ENCODE measurements at regions not wholly inside any gene's neighbourhood (a gene's known extent, or its start where the extent isn't known, plus 50 kb on each side); places are given as distances from the start of the nearest gene placed in this dataset.

GRCh38 chr3:34582055-34582454 is 783.6 kb downstream of the PDCD6IP start:
- Histone ChIP-seq H3K27me3 (replicated peaks; ENCODE audit: control insufficient read depth, insufficient read depth, low read length) (no peaks in the 10 kb centered on the region), H3K4me3 (replicated peaks; ENCODE audit: low read depth, low read length) (no peak overlapping the region), H3K36me3 (ENCODE audit: control insufficient read depth, insufficient read depth, low read length) (no peaks in the 10 kb centered on the region)
- DNase-seq (ENCODE audit: extremely low read depth, insufficient read length), result no peak
- no peak for TF ChIP-seq CTCF (IDR thresholded peaks at IDR 0.05; ENCODE audit: insufficient read depth, low read length, poor library complexity, severe bottlenecking)

DNA sequence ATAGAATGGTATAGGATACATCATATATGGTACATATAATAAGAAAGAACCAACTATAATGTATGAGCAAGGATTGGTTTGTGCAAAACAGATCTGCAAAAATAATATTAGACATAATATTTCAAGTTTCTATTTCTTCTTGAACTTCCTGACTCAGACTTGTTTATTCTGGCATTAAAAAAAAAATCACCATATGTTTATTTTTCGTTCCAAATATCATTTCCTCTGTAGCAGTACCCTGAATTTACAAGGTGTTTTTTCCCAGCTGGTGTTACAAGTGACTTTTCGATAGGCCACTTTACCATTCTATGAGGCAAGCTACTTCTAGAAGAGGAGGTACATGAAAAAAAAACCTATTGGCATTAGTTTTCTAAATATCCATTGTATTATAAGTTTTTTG is 785.0 kb downstream of the PDCD6IP start:
- Histone ChIP-seq H3K4me3 (replicated peaks; ENCODE audit: low read depth, low read length) (no peak overlapping the region), H3K27me3 (replicated peaks; ENCODE audit: control insufficient read depth, insufficient read depth, low read length) (no peaks in the 10 kb centered on the region), H3K36me3 (ENCODE audit: control insufficient read depth, insufficient read depth, low read length) (no peaks in the 10 kb centered on the region)
- TF ChIP-seq CTCF (IDR thresholded peaks at IDR 0.05; ENCODE audit: insufficient read depth, low read length, poor library complexity, severe bottlenecking), result no peak
- DNase-seq (ENCODE audit: extremely low read depth, insufficient read length), result no peak

GRCh38 chr3:34584971-34585370 is 786.5 kb downstream of the PDCD6IP start:
- DNase-seq (ENCODE audit: extremely low read depth, insufficient read length), result no peak
- TF ChIP-seq CTCF (IDR thresholded peaks at IDR 0.05; ENCODE audit: insufficient read depth, low read length, poor library complexity, severe bottlenecking), result no peak
- no peaks in the 10 kb centered on the region for H3K27me3 ChIP-seq (replicated peaks; ENCODE audit: control insufficient read depth, insufficient read depth, low read length)
- H3K36me3 ChIP-seq (ENCODE audit: control insufficient read depth, insufficient read depth, low read length), result no peaks in the 10 kb centered on the region
- H3K4me3 ChIP-seq (replicated peaks; ENCODE audit: low read depth, low read length), result no peak overlapping the region

GRCh38 chr3:34599595-34599994 is 801.2 kb downstream of the PDCD6IP start:
- no peaks in the 10 kb centered on the region for H3K36me3 ChIP-seq (ENCODE audit: control insufficient read depth, insufficient read depth, low read length)
- no peak overlapping the region for H3K4me3 ChIP-seq (replicated peaks; ENCODE audit: low read depth, low read length)
- DNase-seq (ENCODE audit: extremely low read depth, insufficient read length), result no peak
- H3K27me3 ChIP-seq (replicated peaks; ENCODE audit: control insufficient read depth, insufficient read depth, low read length), result no peaks in the 10 kb centered on the region
- no peak for TF ChIP-seq CTCF (IDR thresholded peaks at IDR 0.05; ENCODE audit: insufficient read depth, low read length, poor library complexity, severe bottlenecking)

DNA sequence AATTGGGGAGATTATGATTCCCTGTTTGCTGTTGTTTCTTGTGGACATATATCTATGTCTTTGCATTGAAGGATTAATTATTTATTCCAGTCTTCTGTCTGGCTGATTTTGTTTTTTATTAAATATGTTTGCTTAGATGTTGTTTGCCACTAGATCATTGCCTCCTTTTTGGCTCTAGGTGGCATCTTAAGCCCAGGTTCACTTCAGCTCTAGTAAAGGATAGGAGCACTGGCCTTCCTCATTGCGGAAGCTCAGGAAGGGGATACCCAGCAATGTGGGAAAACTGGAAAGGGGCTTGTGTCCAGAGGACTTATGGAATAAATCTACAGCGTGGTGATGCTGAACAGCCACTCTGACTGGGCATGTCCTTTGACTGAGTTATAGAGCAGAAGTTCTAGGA is 821.6 kb downstream of the PDCD6IP start:
- H3K4me3 ChIP-seq (replicated peaks; ENCODE audit: low read depth, low read length), result no peak overlapping the region
- no peaks in the 10 kb centered on the region for H3K27me3 ChIP-seq (replicated peaks; ENCODE audit: control insufficient read depth, insufficient read depth, low read length)
- no peaks in the 10 kb centered on the region for H3K36me3 ChIP-seq (ENCODE audit: control insufficient read depth, insufficient read depth, low read length)
- DNase-seq (ENCODE audit: extremely low read depth, insufficient read length), result no peak
- TF ChIP-seq CTCF (IDR thresholded peaks at IDR 0.05; ENCODE audit: insufficient read depth, low read length, poor library complexity, severe bottlenecking), result no peak

GRCh38 chr3:34626699-34627098 is 828.3 kb downstream of the PDCD6IP start:
- H3K4me3 ChIP-seq (replicated peaks; ENCODE audit: low read depth, low read length), result no peak overlapping the region
- DNase-seq (ENCODE audit: extremely low read depth, insufficient read length), result no peak
- no peak for TF ChIP-seq CTCF (IDR thresholded peaks at IDR 0.05; ENCODE audit: insufficient read depth, low read length, poor library complexity, severe bottlenecking)
- H3K27me3 ChIP-seq (replicated peaks; ENCODE audit: control insufficient read depth, insufficient read depth, low read length), result no peaks in the 10 kb centered on the region
- H3K36me3 ChIP-seq (ENCODE audit: control insufficient read depth, insufficient read depth, low read length), result no peaks in the 10 kb centered on the region

All from GM06990 (cell line).